Left colon (tissue), 2 donors: ENCODE measurements at regions not wholly inside any gene's neighbourhood (a gene's known extent, or its start where the extent isn't known, plus 50 kb on each side); places are given as distances from the start of the nearest gene placed in this dataset.
"Not testable (repeated sequence)": the region's sequence is repeated elsewhere in the genome, so short reads cannot be mapped to it uniquely, and the experiment has no call there.

ENCODE experiments used
- ATAC-seq: fragments of 200-7000 bp; cut with Tn5 transposase; one replicate; pipeline ENCODE4 v1.9.1; 2020; ENCODE audit warnings: mild to moderate bottlenecking, moderate library complexity
- DNase-seq, 2 donors: peaks; one replicate each; pipeline ENCODE4 v3.0.0-alpha.2; 2020
- intact Hi-C, 2 donors: fragments of 100-400 bp; cut with DNase I in 1 of 2; cut with micrococcal nuclease in 1 of 2; formaldehyde crosslinking; loops; one replicate each; pipeline versions ENCODE4 v1.11.2 to v1.14.0; 2022; cut with DNase I, micrococcal nuclease
- donor health status: DM: no; HTN: no; CAD: no.
- donor health status: DM: yes; HTN: yes; CAD: no.

DNA sequence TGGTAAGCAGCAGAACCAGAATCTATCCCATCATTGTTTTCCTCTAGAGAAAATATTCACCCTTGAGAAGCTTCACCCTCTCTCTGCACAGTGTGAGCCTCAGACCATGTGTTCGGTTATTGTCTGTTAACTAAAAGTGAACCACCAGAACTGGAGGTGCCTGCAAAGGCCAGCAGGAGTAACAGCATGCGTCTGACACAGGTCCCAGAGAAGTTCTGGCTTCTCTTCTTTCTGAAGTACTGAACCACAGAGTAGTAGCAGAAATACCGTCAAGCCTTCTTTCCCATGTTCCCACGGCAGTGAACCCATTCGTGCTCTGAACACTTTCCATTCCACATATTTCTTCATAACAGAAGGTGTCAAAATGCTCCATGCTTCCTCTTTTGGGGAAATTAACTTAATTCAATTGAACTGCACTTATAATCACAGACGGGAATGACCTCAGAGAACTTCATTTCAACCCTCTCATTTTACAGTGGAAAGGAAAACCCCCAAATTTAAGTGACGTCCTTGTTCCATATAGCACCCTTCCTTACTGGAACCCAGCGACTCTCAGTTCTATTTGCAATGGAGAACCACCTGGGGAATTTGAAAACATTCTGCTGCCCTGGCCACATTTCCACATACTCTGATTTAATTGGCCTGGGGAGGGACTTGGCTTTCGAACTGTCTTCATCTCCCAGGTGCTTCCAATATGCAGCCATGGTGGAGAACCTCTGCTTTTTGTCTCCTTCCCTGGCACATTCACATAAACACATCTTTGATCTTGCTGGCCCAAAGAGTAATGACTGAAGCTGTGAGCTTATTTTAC lies 519.1 kb downstream of the RNF144A start:
- ATAC-seq: no peak
- intact Hi-C loops: no loop called here
- DNase-seq: no peak

DNA sequence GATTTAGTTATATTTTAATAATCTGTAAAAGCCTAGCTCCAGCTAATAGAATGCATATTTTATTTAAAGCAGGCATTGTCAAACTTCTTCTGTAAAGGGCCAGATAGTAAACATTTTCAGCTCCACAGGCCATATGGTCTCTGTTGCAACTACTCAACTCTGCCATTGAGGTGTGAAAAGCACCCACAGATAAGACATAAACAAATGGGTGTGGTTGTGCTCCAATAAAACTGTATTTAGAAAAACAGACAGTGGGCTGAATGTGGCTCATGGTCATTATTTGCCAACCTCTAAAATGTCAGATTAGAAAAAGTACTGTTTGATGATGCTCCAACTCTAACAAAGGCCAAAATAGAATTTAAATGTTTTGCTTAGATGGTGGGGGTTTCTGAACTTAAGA lies 519.9 kb downstream of the RNF144A start:
- DNase-seq (no peak), ATAC-seq (no peak)
- intact Hi-C loops: no loop called here

DNA sequence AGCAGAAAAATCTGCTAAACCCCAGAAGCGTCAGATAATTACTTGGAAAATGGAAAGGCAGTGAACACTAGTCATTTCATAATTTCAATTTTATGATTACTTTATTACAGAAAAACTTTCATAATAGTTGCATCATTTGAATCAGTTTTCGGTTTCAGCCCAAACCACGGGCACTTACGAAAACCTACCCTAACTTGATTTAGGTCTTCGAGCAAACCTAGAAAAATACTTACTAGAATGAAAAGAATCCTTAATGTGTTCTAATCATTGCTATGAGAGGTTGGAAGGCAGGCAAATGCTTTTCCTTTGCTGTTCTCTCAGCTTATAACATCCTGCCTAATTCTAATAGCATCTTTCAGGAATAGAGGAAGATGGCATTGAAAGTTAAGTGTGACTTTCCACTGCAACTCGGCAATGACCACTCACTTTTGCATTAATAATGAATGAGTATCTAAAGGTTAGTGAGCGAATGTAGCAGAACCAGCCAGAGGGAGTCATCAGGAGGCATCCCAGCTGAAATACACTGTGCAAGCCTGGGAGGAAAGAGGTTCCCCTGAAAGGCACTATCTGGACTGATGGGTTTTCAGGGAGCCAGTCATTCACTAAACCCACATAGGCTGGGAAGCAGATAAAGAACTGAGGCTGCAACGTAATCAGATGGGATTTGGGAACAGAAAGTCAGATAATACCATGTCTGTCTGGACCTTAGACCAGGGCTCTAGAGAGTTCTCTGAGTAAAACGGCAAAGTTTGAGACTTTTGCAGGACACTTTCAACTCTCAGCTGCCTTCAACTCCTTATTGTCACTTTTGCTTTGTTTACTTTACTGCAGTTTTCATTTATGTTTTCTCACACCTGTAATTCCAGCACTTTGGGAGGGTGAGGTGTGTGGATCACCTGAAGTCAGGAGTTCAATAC lies 520.8 kb downstream of the RNF144A start:
- DNase-seq: no peak
- no peak for ATAC-seq
- intact Hi-C loops: no loop called here

GRCh38 chr2:7438855-7439254 lies 521.6 kb downstream of the RNF144A start:
- no peak for DNase-seq
- intact Hi-C loops: no loop called here
- ATAC-seq: no peak

DNA sequence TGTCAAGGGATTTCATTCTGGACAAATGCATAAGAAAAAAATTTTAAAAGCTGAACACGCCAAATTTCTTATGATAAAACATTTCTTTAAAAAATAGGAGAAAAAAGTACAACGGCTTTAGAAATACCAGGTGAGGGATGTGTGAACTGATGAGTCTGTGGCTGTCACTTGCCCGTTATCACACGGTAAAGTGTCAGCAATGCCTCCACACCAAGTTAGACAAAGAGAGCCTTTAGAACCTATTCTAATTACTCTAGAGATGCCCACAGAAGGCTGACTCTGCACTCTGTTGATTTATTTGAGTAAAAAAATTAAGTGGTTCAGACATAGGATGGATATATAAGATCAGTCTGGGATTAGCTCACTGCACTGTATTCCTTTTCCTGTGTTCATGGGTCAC lies 523.8 kb downstream of the RNF144A start:
- ATAC-seq (no peak), DNase-seq (no peak)
- intact Hi-C loops: no loop called here

- ATAC-seq, intact Hi-C loops, DNase-seq: not testable (repeated sequence)
Measured at GRCh38 chr2:7441841-7442240, 524.6 kb downstream of the RNF144A start.

DNA sequence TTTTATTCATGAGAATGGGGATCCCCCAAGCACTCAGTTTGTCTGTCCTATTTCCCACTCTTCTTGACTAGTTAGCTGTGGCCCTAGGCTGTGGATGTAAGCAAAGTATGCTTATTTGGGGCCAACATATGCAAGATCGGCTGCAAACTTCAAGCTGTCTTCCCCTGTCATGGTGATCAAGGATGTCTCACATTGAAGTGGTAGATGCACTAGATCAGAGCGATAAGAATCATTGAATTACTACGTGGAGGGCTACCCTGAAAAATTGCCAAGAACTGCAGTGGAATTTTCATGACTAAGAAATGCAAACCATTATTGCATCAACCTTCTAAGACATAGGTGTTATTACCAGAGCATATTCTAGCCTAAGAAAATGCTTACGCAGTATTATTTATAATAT lies 527.4 kb downstream of the RNF144A start:
- ATAC-seq (no peak), DNase-seq (no peak)
- intact Hi-C loops: no loop called here

DNA sequence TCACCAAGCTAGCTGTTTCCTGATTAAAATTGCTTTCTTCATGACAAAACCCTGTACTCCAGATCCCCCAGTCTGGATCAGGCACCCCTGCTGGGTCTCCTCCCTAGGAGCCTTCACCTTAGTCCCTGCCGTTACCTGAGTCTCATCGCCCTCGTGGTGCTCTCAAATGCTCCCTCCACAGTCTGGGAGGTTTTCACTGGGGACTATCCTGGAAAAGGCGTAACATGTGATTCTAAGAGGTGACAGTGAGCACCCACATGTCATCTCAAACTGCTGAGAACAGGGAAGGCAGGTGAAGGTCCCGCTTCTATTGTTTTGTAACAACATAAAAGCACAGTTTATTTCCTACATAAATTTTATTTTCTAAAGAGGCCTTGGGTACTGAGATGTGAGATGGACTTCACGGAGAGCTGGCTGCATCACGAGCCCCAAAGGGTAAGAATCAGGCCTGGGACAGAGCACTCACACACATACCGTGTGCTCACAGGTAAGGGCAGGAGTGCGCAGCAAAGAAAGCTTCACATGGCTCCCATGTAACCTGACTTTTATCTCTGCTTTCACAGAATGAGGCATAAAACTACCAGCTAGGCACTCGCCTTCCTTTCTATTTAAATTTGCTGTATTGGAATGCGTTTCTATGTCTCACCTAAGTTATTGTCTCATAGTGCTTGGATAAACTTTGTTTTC lies 531.5 kb downstream of the RNF144A start:
- ATAC-seq (no peak), DNase-seq (no peak)
- intact Hi-C loops: no loop called here

DNA sequence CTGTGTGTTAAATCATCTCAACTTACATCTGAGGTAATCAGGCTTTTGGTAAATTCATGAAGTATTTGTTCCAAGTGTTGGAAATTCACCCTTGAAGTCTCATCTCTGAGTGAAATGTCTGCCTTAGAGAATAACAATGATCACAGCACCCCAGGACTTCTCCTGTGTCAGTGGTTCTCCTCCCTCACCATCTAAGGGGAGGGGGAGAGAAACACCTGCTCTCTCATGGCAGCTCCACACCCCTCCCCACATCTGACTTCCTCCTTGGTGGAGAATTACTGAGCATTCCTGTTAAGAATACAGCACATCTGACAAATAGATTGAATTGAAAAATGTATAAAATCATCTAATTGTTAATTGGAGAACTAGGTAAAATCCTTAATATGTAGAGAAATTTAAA lies 532.1 kb downstream of the RNF144A start:
- ATAC-seq: no peak
- DNase-seq: no peak
- intact Hi-C loops: no loop called here

DNA sequence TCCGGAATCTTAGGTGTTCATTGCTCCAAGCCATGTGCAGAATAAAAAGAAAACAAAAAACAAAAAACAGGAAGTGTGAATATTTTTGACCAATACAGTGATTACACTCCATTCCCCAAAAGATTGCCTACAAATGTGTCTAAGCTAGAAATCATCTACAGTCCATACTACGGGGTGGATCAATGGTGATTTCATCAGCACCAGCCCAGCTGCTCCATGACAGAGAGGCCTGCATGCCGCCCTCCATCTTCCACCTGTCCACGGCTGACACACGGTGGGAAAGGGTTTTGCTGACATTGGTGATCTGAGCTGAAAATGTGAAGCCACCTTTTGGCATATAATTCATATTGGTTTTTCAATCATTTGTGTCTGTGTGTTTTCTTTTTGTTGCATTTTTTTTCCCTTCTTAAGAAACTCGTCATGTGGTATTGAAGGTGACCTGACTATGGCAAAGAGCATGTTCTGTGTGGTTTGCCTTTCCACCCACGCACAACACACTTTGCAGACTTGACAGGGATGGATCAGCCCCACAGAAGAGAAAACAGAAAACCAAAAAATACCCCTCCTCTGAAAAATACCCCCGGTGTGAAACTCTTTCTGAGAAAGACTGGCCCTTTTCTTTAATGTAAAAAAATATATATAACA lies 533.1 kb downstream of the RNF144A start:
- DNase-seq (no peak), ATAC-seq (no peak)
- intact Hi-C loops: no loop called here

- ATAC-seq (no peak), DNase-seq (no peak)
- intact Hi-C loops: no loop called here
Measured at GRCh38 chr2:7450833-7451190, 533.6 kb downstream of the RNF144A start.

DNA sequence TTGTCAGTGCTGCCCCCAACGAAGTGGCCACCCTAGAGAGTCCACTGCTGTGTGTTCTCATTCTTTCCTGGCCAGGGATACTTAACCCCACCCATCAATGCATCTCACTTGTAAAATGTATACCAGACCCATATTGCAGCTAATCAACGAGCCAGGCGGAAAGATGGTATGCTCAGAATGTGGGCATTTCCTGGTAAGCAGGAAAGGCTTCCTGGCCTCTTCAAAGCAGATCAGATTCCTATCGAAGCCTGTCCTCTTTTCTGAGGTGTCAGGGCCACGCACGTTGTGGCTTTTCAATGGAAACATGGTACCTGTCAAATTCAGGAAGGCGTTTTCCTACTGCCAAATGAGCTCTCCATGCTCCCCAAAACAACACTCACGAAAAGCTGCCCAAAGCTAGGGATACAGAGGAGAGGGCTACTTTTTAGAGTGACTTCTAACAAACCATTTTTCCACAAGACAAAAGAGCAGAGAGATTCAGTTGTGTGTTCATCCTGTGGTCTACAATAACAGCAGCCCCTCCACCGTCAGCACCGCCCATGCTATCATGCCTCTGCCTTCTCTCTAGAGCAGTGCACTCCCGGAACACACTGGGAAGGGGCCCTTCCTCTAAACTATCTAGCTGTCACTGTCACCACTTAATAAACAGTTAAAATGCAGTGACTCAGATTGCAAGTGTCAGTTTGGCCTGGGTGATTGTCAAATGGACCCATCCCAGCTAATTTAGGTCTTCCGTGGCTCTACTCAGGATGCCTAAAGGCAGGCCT lies 535.1 kb downstream of the RNF144A start:
- ATAC-seq (no peak), DNase-seq (no peak)
- intact Hi-C loops: no loop called here

DNA sequence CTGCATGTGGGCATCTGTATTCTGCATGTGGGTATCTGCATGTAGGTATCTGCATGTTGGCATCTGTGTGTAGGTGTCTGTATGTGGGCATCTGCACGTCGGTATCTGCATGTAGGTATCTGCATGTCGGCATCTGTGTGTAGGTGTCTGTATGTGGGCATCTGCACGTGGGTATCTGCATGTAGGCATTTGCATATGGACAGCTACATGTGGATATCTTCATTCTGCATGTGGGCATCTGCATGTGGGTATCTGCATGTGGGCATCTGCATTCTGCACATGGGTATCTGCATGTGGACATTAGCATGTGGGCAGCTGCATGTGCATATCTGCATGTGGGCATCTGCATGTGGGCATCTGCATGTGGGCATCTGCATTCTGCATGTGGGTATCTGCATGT lies 537.4 kb downstream of the RNF144A start:
- no peak for ATAC-seq
- intact Hi-C loops: no loop called here
- DNase-seq: no peak

GRCh38 chr2:7456762-7457161 lies 539.5 kb downstream of the RNF144A start:
- no peak for ATAC-seq
- no peak for DNase-seq
- intact Hi-C loops: no loop called here

DNA sequence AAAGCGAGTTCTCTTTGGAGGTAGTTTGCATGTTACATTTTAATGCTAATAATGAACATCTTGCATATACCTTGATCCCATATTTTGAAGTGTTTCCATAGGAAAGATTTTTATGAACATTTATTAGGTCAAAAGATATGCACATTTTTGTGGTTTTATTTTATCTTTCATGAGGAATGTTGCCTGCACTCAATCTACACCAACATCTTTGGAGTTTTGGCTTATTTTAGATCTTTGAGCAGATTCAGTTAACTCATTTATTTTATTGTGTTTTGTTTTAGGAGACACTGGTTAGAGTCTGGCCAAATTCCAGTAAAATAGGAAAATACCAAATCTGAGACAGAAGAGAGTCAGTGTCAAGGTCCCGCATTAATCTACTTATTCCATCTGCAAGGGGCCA lies 540.9 kb downstream of the RNF144A start:
- ATAC-seq: no peak
- intact Hi-C loops: no loop called here
- DNase-seq: no peak

DNA sequence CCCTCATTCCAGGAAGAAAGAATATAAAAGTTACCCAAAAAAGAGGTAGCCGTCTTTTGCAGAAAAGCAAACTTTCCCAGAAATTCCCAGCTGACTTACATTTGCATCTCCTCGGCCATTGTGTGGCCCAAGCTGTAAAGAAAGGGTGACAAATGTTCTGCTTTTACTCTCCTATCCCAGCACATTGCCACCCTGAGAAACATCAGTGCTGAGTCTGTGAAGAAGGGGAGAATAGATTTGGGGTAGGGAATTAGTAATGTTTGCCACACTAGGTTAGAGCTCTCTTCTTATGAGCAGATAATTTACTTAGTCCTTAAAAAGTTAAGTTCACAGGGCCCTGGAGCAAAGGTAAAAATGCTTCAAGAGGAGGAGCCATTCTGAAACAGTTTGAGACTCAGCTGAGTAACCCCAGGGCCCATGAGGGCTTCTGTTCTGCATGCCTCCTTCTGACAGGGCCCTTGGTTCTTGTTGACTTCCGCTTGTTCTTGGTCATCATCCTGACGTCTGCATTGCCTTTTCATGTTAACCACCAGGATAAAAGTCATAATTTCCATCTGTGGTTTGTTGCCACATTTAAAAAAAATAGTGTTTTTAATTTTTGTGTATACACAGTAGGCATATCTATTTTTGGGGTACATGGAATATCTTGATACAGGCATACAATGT lies 550.7 kb downstream of the RNF144A start:
- intact Hi-C loops: no loop called here
- ATAC-seq: no peak
- DNase-seq: no peak

DNA sequence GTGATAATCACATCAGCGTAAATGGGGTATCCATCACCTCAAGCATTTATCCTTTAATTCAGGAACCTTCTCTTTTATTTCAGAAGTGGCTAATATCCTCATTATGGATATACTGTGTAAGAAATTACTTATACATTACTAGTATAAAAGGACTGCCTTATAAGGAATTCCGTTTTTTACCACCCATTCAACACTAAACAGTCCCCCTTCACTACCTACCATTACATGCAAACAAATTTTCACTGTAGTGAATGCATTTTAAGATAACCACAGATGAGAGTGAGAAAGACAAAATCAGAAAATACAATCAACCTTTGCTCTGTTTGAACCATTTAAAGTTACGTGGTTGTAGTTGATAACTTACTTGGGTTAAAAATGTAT lies 551.2 kb downstream of the RNF144A start:
- intact Hi-C loops: no loop called here
- DNase-seq (no peak), ATAC-seq (no peak)

DNA sequence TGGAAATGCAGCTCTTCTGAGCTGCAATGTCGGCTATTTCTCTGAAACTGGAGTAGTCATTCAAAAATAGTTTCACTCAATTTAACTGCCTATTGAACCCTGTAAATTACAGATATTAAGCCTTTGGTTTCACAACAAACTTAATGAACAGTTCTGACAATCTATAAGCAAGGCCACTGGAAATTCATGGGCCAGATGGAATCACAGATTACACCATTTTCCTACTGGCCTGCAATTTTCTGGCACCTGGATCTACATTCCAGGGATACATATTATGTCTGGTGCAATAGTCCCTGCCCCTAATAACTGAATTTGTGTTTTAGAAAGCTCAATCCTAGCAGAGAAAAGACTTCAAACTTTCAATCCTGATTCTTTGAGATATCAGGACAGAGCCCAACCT lies 551.7 kb downstream of the RNF144A start:
- intact Hi-C loops: no loop called here
- no peak for DNase-seq
- ATAC-seq: no peak
